Mucosa of descending colon (tissue), 3 donors: ENCODE measurements at regions not wholly inside any gene's neighbourhood (a gene's known extent, or its start where the extent isn't known, plus 50 kb on each side); places are given as distances from the start of the nearest gene placed in this dataset.

ENCODE experiments used
- ATAC-seq: fragments of 200-7000 bp; cut with Tn5 transposase; one replicate; pipeline ENCODE4 v1.9.1; 2020; ENCODE audit warnings: mild to moderate bottlenecking, moderate library complexity
- DNase-seq, 3 donors: peaks; one replicate each; pipeline ENCODE4 v3.0.0-alpha.2; 2020
- H3K36me3 ChIP-seq: fragments of 200-600 bp; one replicate; pipeline ENCODE4 v1.8.0; 2021; ENCODE audit warnings: low read depth, mild to moderate bottlenecking
- H3K4me1 ChIP-seq: fragments of 200-600 bp; one replicate; pipeline ENCODE4 v1.8.0; 2021; ENCODE audit warnings: low read depth, mild to moderate bottlenecking
- H3K4me3 ChIP-seq: fragments of 200-600 bp; one replicate; pipeline ENCODE4 v1.8.0; 2021; ENCODE audit warnings: mild to moderate bottlenecking
- H3K9me3 ChIP-seq: fragments of 200-600 bp; one replicate; pipeline ENCODE4 v1.8.0; 2021; ENCODE audit warnings: mild to moderate bottlenecking
- intact Hi-C, 2 donors: fragments of 100-400 bp; cut with DNase I in 1 of 2; cut with micrococcal nuclease in 1 of 2; formaldehyde crosslinking; loops; one replicate each; pipeline versions ENCODE4 v1.11.0 to v1.11.1; 2022; cut with DNase I, micrococcal nuclease
- TF ChIP-seq, protein P1 (sequence below): fragments of 200-600 bp; IDR thresholded peaks from one replicate; pipeline ENCODE4 v1.8.0; 2022; ENCODE audit warnings: antibody characterized with exemption, mild to moderate bottlenecking
- donor health status: DM: no; HTN: no; CAD: no; lungs with moderate emphysema.
- donor health status: DM: no; HTN: no; CAD: no.
- donor health status: DM: no; HTN: yes; CAD: no.

DNA sequence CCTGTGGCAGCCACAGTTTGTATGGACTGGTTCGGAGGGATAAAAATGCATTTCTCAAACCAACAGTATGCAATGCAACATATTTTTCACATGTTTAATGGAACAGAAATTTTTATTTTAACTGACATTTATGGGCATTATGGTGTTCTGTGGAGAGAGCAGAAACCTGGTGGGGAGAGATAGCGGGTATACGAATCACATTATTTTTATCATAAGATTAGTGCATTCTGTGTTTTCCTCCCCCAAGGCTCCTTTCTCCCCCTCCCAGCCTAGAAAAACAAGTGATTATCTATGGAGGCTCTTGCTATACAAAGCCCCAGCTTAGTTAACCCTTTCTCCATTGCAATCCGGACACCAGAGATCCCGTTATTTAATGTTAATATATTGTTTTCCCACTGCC is 289.8 kb upstream of the PIK3C3 start:
- no peaks in the 10 kb centered on the region for H3K9me3 ChIP-seq
- intact Hi-C loops, result no loop called here
- ATAC-seq (no peak), DNase-seq (no peak)
- no peaks in the 10 kb centered on the region for H3K4me1 ChIP-seq
- no peak overlapping the region for H3K4me3 ChIP-seq
- H3K36me3 ChIP-seq, result no peaks in the 10 kb centered on the region
- TF ChIP-seq, protein P1, sequence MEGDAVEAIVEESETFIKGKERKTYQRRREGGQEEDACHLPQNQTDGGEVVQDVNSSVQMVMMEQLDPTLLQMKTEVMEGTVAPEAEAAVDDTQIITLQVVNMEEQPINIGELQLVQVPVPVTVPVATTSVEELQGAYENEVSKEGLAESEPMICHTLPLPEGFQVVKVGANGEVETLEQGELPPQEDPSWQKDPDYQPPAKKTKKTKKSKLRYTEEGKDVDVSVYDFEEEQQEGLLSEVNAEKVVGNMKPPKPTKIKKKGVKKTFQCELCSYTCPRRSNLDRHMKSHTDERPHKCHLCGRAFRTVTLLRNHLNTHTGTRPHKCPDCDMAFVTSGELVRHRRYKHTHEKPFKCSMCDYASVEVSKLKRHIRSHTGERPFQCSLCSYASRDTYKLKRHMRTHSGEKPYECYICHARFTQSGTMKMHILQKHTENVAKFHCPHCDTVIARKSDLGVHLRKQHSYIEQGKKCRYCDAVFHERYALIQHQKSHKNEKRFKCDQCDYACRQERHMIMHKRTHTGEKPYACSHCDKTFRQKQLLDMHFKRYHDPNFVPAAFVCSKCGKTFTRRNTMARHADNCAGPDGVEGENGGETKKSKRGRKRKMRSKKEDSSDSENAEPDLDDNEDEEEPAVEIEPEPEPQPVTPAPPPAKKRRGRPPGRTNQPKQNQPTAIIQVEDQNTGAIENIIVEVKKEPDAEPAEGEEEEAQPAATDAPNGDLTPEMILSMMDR, result no peak

DNA sequence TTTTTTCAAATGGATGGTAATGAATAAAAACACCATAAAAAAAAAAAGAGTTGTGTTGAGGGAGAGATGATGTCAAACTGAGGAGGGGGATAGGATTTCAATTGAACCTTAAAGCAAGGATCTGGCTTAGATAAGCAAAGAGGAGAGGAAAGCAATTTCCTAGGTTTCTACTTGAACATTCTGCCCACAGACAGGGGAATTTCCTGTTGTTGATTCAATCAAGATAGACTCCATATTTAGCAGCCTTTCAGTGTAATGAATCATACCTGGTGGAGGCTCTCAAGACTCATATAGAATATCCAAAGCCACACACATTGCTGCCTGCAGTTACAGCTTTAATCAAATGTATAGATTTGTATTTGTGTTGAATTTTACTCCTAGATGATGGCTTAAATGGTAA is 294.4 kb upstream of the PIK3C3 start:
- DNase-seq, result no peak
- intact Hi-C loops, result no loop called here
- no peaks in the 10 kb centered on the region for H3K9me3 ChIP-seq
- no peaks in the 10 kb centered on the region for H3K36me3 ChIP-seq
- no peak overlapping the region for H3K4me3 ChIP-seq
- no peaks in the 10 kb centered on the region for H3K4me1 ChIP-seq
- TF ChIP-seq, protein P1, result no peak
- no peak for ATAC-seq

DNA sequence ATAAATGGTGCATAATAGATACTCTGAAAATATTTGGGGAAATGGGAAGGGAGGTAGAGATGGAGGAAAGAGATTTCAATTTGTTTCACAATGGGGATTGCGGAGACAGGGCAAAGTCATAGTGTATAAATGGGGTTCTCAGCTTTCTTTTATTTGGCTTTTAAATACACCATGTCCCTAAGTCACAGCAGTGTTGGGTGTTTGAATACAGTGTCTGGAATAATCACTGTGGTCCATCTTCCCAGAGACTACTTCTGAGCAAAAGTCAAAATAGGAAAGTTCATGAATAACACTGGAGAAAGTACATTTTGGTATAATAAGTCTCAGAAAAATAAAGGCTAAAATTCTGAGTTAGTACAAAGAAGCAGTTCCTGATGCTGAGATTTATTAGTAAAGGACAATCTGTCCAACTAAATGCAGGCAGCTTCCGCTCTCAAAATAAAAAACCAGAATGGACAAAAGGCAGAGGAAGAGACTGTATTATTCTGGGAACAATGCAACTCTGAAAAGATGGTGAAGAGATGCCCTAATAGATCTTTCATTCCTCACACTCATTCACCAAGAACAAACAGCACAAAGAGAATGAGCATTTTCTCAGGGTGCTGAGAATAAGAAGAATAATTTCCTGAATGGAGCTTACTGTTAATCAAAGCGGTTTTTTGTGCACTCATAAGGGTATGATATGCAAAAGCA is 295.4 kb upstream of the PIK3C3 start:
- no peak for ATAC-seq
- TF ChIP-seq, protein P1, result no peak
- no peaks in the 10 kb centered on the region for H3K4me1 ChIP-seq
- no peak for DNase-seq
- no peaks in the 10 kb centered on the region for H3K36me3 ChIP-seq
- H3K9me3 ChIP-seq, result no peaks in the 10 kb centered on the region
- intact Hi-C loops, result no loop called here
- no peak overlapping the region for H3K4me3 ChIP-seq

DNA sequence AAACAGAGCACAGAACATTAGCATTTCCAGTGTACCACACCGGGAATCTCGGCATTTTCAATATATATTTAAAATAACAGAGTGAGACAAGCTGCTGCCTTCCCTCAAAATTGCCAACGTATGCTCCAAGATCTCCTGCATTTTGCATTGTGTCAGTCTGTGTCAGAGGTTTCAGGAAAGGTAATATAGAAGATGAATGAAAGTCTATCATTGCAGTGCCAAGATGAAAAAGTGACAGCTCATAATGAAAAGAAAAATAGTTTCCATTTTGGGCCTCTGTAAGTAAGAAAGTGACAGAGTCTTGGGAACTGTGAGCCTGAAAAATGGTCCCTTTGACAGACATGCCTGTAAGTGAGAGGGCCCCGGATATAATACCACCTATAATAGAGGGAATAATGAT is 297.8 kb upstream of the PIK3C3 start:
- Histone ChIP-seq H3K4me1 (no peaks in the 10 kb centered on the region), H3K9me3 (no peaks in the 10 kb centered on the region), H3K36me3 (no peaks in the 10 kb centered on the region), H3K4me3 (no peak overlapping the region)
- ATAC-seq, result no peak
- DNase-seq, result no peak
- TF ChIP-seq, protein P1, result no peak
- intact Hi-C loops, result no loop called here

DNA sequence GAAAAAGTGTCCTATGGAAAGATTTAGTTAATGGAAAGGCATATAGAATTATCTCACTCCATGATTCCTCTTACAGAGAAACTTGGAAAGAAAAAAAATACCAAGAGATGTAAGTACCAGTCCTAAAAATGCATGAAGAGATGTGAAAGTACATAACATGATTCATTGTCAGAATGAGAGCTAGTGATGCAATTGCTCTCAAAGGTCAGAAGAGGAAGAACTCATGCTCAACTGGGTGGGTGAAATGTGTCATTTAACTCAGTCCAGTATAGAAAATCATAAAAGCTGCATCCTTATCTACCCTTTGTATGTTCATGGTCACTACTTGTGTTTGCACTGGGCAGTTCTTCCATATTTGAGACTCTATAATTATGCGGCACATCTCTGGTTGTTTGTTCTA is 300.0 kb upstream of the PIK3C3 start:
- DNase-seq (no peak), ATAC-seq (no peak)
- TF ChIP-seq, protein P1, result no peak
- H3K4me3 ChIP-seq, result no peak overlapping the region
- H3K4me1 ChIP-seq, result no peaks in the 10 kb centered on the region
- intact Hi-C loops, result no loop called here
- no peaks in the 10 kb centered on the region for H3K36me3 ChIP-seq
- H3K9me3 ChIP-seq, result no peaks in the 10 kb centered on the region

DNA sequence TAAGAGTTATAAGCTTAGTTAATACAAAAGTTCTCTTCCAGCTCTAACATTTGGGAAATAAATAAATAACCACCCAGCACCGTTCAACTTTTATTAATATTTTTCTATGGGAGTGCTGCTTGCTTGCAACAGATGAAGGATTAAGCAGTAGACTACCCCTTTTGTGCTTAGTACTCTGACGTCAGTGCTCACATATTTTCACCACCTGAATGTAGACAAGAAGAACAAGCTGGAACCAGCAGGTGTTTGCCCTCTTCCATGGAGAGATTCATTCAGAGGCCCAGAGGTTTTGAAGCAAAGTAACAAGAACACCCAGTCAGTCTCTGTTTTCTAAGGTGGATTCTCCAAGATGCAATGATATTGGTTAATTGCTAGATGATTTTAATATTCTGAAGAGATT is 307.1 kb upstream of the PIK3C3 start:
- Histone ChIP-seq H3K9me3 (no peaks in the 10 kb centered on the region), H3K36me3 (no peaks in the 10 kb centered on the region), H3K4me3 (no peak overlapping the region), H3K4me1 (no peaks in the 10 kb centered on the region)
- TF ChIP-seq, protein P1, result no peak
- DNase-seq (no peak), ATAC-seq (no peak)
- intact Hi-C loops, result no loop called here
